ENCODE measurements at regions not wholly inside any gene's neighbourhood (a gene's known extent, or its start where the extent isn't known, plus 50 kb on each side); places are given as distances from the start of the nearest gene placed in this dataset.

GRCh38 chr15:66999046-66999968 is 66.1 kb upstream of the SMAD3 start:
- TF ChIP-seq, protein P1, sequence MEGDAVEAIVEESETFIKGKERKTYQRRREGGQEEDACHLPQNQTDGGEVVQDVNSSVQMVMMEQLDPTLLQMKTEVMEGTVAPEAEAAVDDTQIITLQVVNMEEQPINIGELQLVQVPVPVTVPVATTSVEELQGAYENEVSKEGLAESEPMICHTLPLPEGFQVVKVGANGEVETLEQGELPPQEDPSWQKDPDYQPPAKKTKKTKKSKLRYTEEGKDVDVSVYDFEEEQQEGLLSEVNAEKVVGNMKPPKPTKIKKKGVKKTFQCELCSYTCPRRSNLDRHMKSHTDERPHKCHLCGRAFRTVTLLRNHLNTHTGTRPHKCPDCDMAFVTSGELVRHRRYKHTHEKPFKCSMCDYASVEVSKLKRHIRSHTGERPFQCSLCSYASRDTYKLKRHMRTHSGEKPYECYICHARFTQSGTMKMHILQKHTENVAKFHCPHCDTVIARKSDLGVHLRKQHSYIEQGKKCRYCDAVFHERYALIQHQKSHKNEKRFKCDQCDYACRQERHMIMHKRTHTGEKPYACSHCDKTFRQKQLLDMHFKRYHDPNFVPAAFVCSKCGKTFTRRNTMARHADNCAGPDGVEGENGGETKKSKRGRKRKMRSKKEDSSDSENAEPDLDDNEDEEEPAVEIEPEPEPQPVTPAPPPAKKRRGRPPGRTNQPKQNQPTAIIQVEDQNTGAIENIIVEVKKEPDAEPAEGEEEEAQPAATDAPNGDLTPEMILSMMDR (conservative IDR thresholded peaks at IDR 0.05 in 1 of 2, IDR thresholded peaks at IDR 0.05 in 1 of 2; ENCODE audit: extremely low read depth in 1 of 2, insufficient read depth in 1 of 2, low read depth in 1 of 2, low read length in 2 of 2), result no peak
- no peak for TF ChIP-seq EZH2 (IDR thresholded peaks at IDR 0.05; ENCODE audit: borderline replicate concordance, low read length)

All from mammary epithelial cell (primary cell).